ENCODE measurements at regions not wholly inside any gene's neighbourhood (a gene's known extent, or its start where the extent isn't known, plus 50 kb on each side); places are given as distances from the start of the nearest gene placed in this dataset.

- no peaks in the 10 kb centered on the region for H3K9me3 ChIP-seq (ENCODE audit: control insufficient read depth, low read depth, low read length)
- H3K9ac ChIP-seq (ENCODE audit: control insufficient read depth, extremely low read depth, insufficient read depth, low read length) = no peak overlapping the region
- H4K20me1 ChIP-seq (ENCODE audit: control insufficient read depth, extremely low read depth, insufficient read depth, low read length) = no peaks in the 10 kb centered on the region
- no peak overlapping the region for H3K4me3 ChIP-seq (ENCODE audit: control insufficient read depth in 2 of 3, extremely low read depth in 1 of 3, insufficient read depth in 2 of 3, low read depth in 1 of 3, low read length in 3 of 3)
- H2AFZ ChIP-seq (ENCODE audit: control insufficient read depth, low read length) = no peak overlapping the region
- no peaks in the 10 kb centered on the region for H3K4me1 ChIP-seq (ENCODE audit: control insufficient read depth, extremely low read depth, insufficient read depth, low read length)
- DNase-seq (ENCODE audit: low read depth, low spot score) = no peak
- no peak overlapping the region for H3K27ac ChIP-seq (ENCODE audit: control insufficient read depth, insufficient read depth, low read length)
- no peaks in the 10 kb centered on the region for H3K36me3 ChIP-seq (ENCODE audit: control insufficient read depth in 2 of 2, extremely low read depth in 1 of 2, insufficient read depth in 2 of 2, low read length in 2 of 2)
- no peaks in the 10 kb centered on the region for H3K27me3 ChIP-seq (ENCODE audit: control insufficient read depth, extremely low read depth, insufficient read depth, low read length)
- no peak for FAIRE-seq
- no peaks in the 10 kb centered on the region for H3K79me2 ChIP-seq (ENCODE audit: control insufficient read depth, insufficient read depth, low read length)
- no peak overlapping the region for H3K4me2 ChIP-seq (ENCODE audit: control insufficient read depth, extremely low read depth, insufficient read depth, low read depth, low read length)
- dilution Hi-C loops (cut with MboI; ENCODE audit: extremely low pct_ligation_motif_present, low sequenced_read_pairs) = no loop called here
- no peak for TF ChIP-seq EZH2 (IDR thresholded peaks at IDR 0.05; ENCODE audit: low read length)
- no peak for TF ChIP-seq CTCF (optimal IDR thresholded peaks at IDR 0.05 in 1 of 3, IDR thresholded peaks at IDR 0.05 in 1 of 3, conservative IDR thresholded peaks at IDR 0.05 in 1 of 3; ENCODE audit: extremely low read depth in 1 of 3, insufficient read depth in 2 of 3, low read length in 3 of 3)
- no peaks in the 10 kb centered on the region for H3K9me1 ChIP-seq (ENCODE audit: control insufficient read depth, extremely low read depth, insufficient read depth, low read length)
These were observed 746.0 kb upstream of the CELF2 start for GRCh38 chr10:10271639-10272192.

GRCh38 chr10:10273661-10274060, 744.0 kb upstream of the CELF2 start:
- no peak for FAIRE-seq
- DNase-seq (ENCODE audit: low read depth, low spot score) = no peak
- H3K9me3 ChIP-seq (ENCODE audit: control insufficient read depth, low read depth, low read length) = no peaks in the 10 kb centered on the region
- H3K27me3 ChIP-seq (ENCODE audit: control insufficient read depth, extremely low read depth, insufficient read depth, low read length) = no peaks in the 10 kb centered on the region
- no peaks in the 10 kb centered on the region for H3K4me1 ChIP-seq (ENCODE audit: control insufficient read depth, extremely low read depth, insufficient read depth, low read length)
- H3K9ac ChIP-seq (ENCODE audit: control insufficient read depth, extremely low read depth, insufficient read depth, low read length) = no peak overlapping the region
- no peak overlapping the region for H3K27ac ChIP-seq (ENCODE audit: control insufficient read depth, insufficient read depth, low read length)
- no peaks in the 10 kb centered on the region for H3K36me3 ChIP-seq (ENCODE audit: control insufficient read depth in 2 of 2, extremely low read depth in 1 of 2, insufficient read depth in 2 of 2, low read length in 2 of 2)
- no peak overlapping the region for H2AFZ ChIP-seq (ENCODE audit: control insufficient read depth, low read length)
- H3K9me1 ChIP-seq (ENCODE audit: control insufficient read depth, extremely low read depth, insufficient read depth, low read length) = no peaks in the 10 kb centered on the region
- H3K79me2 ChIP-seq (ENCODE audit: control insufficient read depth, insufficient read depth, low read length) = no peaks in the 10 kb centered on the region
- TF ChIP-seq EZH2 (IDR thresholded peaks at IDR 0.05; ENCODE audit: low read length) (no peak), CTCF (optimal IDR thresholded peaks at IDR 0.05 in 1 of 3, IDR thresholded peaks at IDR 0.05 in 1 of 3, conservative IDR thresholded peaks at IDR 0.05 in 1 of 3; ENCODE audit: extremely low read depth in 1 of 3, insufficient read depth in 2 of 3, low read length in 3 of 3) (no peak)
- no peak overlapping the region for H3K4me3 ChIP-seq (ENCODE audit: control insufficient read depth in 2 of 3, extremely low read depth in 1 of 3, insufficient read depth in 2 of 3, low read depth in 1 of 3, low read length in 3 of 3)
- H3K4me2 ChIP-seq (ENCODE audit: control insufficient read depth, extremely low read depth, insufficient read depth, low read depth, low read length) = no peak overlapping the region
- no peaks in the 10 kb centered on the region for H4K20me1 ChIP-seq (ENCODE audit: control insufficient read depth, extremely low read depth, insufficient read depth, low read length)
- dilution Hi-C loops (cut with MboI; ENCODE audit: extremely low pct_ligation_motif_present, low sequenced_read_pairs) = no loop called here
